ES-I3 (cell line): ENCODE measurements at regions not wholly inside any gene's neighbourhood (a gene's known extent, or its start where the extent isn't known, plus 50 kb on each side); places are given as distances from the start of the nearest gene placed in this dataset.

Experiments used
- H3K36me3 ChIP-seq: 2 replicates; pipeline ENCODE4 v1.6.1; 2013; ENCODE audit warnings: mild to moderate bottlenecking, low read length, control low read depth, moderate library complexity; ENCODE audit not compliant: insufficient read depth
- H3K4me1 ChIP-seq: 2 replicates; pipeline ENCODE4 v1.6.1; 2013; ENCODE audit warnings: mild to moderate bottlenecking, control low read depth, low read length; ENCODE audit not compliant: insufficient read depth
- H3K9ac ChIP-seq: 2 replicates; pipeline ENCODE4 v1.6.1; 2013; ENCODE audit warnings: low read depth, mild to moderate bottlenecking, low read length, moderate library complexity
- H3K9me3 ChIP-seq: 2 replicates; pipeline ENCODE4 v1.6.1; 2013; ENCODE audit warnings: mild to moderate bottlenecking, low read length, moderate library complexity; ENCODE audit not compliant: control insufficient read depth, insufficient read depth

GRCh38 chr2:88841224-88841929 lies 149.9 kb downstream of the RPIA start:
- Histone ChIP-seq H3K4me1 (no peaks in the 10 kb centered on the region), H3K9me3 (no peaks in the 10 kb centered on the region), H3K36me3 (no peaks in the 10 kb centered on the region), H3K9ac (no peak overlapping the region)

GRCh38 chr2:88842656-88843460 lies 151.4 kb downstream of the RPIA start:
- Histone ChIP-seq H3K9ac (no peak overlapping the region), H3K4me1 (no peaks in the 10 kb centered on the region), H3K36me3 (no peaks in the 10 kb centered on the region), H3K9me3 (no peaks in the 10 kb centered on the region)

GRCh38 chr2:88843651-88844050 lies 152.2 kb downstream of the RPIA start:
- Histone ChIP-seq H3K36me3 (no peaks in the 10 kb centered on the region), H3K4me1 (no peaks in the 10 kb centered on the region), H3K9ac (no peak overlapping the region), H3K9me3 (no peaks in the 10 kb centered on the region)

- Histone ChIP-seq H3K4me1 (no peaks in the 10 kb centered on the region), H3K9me3 (no peaks in the 10 kb centered on the region), H3K9ac (no peak overlapping the region), H3K36me3 (no peaks in the 10 kb centered on the region)
Measured at GRCh38 chr2:88844960-88845359, 153.5 kb downstream of the RPIA start.

- no peak overlapping the region for H3K9ac ChIP-seq
- H3K9me3 ChIP-seq, result no peaks in the 10 kb centered on the region
- no peaks in the 10 kb centered on the region for H3K4me1 ChIP-seq
- no peaks in the 10 kb centered on the region for H3K36me3 ChIP-seq
Measured at GRCh38 chr2:88845772-88846661, 154.5 kb downstream of the RPIA start.

- H3K4me1 ChIP-seq, result peaks cover 9% of the 10 kb centered on the region; the same call in 1 of the 2 replicates
- no peaks in the 10 kb centered on the region for H3K36me3 ChIP-seq
- no peak overlapping the region for H3K9ac ChIP-seq
- H3K9me3 ChIP-seq, result no peaks in the 10 kb centered on the region
Measured at GRCh38 chr2:88852753-88853402, 161.4 kb downstream of the RPIA start.

GRCh38 chr2:88853403-88853790 lies 161.9 kb downstream of the RPIA start:
- Histone ChIP-seq H3K4me1 (peaks cover 14% of the 10 kb centered on the region; the same call in 1 of the 2 replicates), H3K9me3 (no peaks in the 10 kb centered on the region), H3K36me3 (no peaks in the 10 kb centered on the region), H3K9ac (no peak overlapping the region)

- Histone ChIP-seq H3K36me3 (no peaks in the 10 kb centered on the region), H3K4me1 (peaks cover 16% of the 10 kb centered on the region; the same call in 1 of the 2 replicates), H3K9me3 (no peaks in the 10 kb centered on the region), H3K9ac (no peak overlapping the region)
Measured at GRCh38 chr2:88854528-88854927, 163.1 kb downstream of the RPIA start.

GRCh38 chr2:88855620-88856408 lies 164.3 kb downstream of the RPIA start:
- Histone ChIP-seq H3K9me3 (no peaks in the 10 kb centered on the region), H3K36me3 (no peaks in the 10 kb centered on the region), H3K9ac (no peak overlapping the region), H3K4me1 (peaks cover 16% of the 10 kb centered on the region; the same call in 1 of the 2 replicates)

GRCh38 chr2:88856409-88857135 lies 165.1 kb downstream of the RPIA start:
- H3K9me3 ChIP-seq, result no peaks in the 10 kb centered on the region
- peaks cover 16% of the 10 kb centered on the region; the same call in 1 of the 2 replicates for H3K4me1 ChIP-seq
- H3K9ac ChIP-seq, result no peak overlapping the region
- no peaks in the 10 kb centered on the region for H3K36me3 ChIP-seq

GRCh38 chr2:88857274-88857741 lies 165.8 kb downstream of the RPIA start:
- Histone ChIP-seq H3K4me1 (peaks cover 16% of the 10 kb centered on the region; the same call in 1 of the 2 replicates), H3K9me3 (no peaks in the 10 kb centered on the region), H3K36me3 (no peaks in the 10 kb centered on the region), H3K9ac (no peak overlapping the region)

- no peaks in the 10 kb centered on the region for H3K9me3 ChIP-seq
- H3K9ac ChIP-seq, result no peak overlapping the region
- no peaks in the 10 kb centered on the region for H3K36me3 ChIP-seq
- peaks cover 16% of the 10 kb centered on the region; the same call in 1 of the 2 replicates for H3K4me1 ChIP-seq
Measured at GRCh38 chr2:88857951-88858411, 166.5 kb downstream of the RPIA start.
